GM10266 (cell line): ENCODE measurements at regions not wholly inside any gene's neighbourhood (a gene's known extent, or its start where the extent isn't known, plus 50 kb on each side); places are given as distances from the start of the nearest gene placed in this dataset.

ENCODE experiments used
- DNase-seq: peaks from one replicate; pipeline ENCODE4 v3.0.0; 2012; ENCODE audit errors: extremely low spot score
- TF ChIP-seq, protein P1 (sequence below): IDR thresholded peaks from 2 replicates; pipeline ENCODE4 v1.5.1; 2012; ENCODE audit warnings: mild to moderate bottlenecking, low read depth; ENCODE audit not compliant: control insufficient read depth, insufficient read depth; ENCODE audit errors: missing control alignments

DNA sequence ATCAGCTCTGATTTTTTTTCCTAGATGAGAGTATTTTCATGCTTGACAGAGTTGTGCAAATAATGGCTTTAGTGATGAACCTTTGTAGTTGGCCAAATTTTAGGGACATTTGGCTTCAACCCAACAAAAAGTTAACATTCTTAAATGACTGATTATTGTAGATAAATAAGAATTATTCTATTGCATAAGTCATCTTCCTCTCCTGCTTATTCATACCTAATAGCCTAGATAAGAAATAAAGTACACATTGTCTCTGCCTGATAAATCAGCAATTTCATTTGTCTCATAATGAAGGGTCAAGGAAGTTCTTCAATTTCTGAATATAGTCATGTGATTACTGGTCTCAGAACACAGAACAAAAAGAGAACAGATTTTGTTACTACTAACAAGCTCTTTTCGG lies 428.9 kb upstream of the IL12A start:
- no peak for DNase-seq
- TF ChIP-seq, protein P1, sequence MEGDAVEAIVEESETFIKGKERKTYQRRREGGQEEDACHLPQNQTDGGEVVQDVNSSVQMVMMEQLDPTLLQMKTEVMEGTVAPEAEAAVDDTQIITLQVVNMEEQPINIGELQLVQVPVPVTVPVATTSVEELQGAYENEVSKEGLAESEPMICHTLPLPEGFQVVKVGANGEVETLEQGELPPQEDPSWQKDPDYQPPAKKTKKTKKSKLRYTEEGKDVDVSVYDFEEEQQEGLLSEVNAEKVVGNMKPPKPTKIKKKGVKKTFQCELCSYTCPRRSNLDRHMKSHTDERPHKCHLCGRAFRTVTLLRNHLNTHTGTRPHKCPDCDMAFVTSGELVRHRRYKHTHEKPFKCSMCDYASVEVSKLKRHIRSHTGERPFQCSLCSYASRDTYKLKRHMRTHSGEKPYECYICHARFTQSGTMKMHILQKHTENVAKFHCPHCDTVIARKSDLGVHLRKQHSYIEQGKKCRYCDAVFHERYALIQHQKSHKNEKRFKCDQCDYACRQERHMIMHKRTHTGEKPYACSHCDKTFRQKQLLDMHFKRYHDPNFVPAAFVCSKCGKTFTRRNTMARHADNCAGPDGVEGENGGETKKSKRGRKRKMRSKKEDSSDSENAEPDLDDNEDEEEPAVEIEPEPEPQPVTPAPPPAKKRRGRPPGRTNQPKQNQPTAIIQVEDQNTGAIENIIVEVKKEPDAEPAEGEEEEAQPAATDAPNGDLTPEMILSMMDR, result no peak

DNA sequence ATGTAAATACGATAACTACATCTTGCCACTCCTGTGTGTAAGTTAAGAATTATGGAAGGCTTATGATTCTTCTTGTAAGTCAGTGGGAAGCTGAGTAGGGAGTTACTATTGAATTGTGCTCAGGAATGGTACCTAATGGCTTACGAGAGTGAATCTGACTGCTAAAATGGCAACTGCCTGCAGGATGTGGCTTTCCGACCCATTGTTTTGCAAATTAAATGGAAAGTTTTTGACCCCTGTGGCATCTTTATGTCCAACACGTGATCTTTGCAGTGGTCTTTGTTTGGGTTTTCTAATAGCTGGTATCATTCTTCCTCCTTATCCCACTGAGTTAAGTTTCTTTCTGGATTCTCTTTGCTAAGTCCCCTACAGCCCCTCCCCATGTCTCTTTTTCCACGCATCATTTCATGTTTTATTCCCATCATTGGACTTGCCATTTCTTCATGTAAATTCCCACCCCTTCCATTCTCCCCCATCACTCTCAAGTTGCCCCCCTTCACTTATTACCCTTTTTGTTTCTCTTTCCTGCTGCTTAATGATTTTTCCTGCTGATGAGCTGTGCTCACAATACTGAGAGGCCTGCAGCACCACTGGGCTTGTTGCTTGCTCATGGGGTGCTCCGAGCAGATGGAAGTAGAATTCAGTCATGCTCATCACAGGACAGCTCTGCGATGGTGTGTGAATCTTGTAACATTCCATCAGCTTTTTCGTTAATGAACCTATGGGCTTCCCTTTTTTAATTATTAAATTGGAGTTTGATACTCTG lies 428.2 kb upstream of the IL12A start:
- TF ChIP-seq, protein P1, result no peak
- DNase-seq, result no peak

DNA sequence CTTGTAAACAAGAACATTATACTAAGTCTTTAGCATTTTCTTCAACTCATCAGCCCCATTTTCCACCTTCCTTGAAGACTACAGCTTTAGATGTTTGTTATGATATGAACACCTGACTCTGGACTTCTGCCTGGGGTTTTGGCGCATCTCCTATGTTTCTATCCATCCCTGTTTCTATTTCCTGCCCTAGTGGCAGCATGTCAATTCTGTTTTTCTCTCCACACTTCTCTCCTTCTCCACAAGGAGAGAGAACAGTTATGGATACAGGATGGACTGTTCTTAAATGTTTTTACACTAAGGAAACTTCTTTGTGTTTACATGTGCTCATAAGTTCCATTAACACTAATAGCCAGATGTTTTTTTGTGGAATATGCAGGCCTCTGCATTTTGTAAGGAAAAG lies 423.3 kb upstream of the IL12A start:
- TF ChIP-seq, protein P1, result no peak
- no peak for DNase-seq

DNA sequence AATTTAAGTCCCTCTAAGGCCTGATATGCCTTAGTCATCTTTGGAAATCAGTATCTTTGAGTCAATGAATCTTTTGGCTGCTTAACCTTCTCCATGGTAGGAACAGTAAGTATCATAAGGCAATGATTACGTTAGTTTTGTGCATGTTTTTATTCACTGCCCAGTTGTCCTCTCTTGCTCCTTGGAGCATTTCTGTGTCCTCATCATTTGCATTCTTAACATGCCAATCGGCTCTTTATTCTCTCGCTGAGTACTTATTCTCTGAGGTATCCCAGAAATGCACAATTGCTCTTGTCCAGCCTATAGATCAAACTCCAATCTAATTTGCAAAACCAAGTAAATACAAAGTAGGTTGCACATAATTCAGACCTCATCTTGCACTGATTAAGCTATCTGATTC lies 405.0 kb upstream of the IL12A start:
- DNase-seq, result no peak

DNA sequence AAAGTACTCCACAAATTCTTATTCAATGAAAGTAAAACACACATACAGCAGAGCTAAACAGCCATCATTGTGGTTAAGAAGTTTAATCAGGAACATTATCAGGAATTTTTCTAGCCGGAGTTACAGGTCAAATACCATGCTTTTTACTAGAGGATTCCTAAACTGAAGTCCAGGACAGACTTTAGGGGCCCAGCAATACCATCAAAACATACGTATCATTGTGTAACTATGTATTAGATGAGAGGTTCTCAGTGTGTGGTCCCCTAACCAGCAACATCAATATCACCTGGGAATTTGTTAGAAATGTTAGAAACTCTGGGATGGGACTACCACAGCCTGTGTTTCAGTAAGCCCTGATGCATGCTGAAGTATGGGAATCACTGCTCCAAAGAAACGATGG lies 404.2 kb upstream of the IL12A start:
- DNase-seq, result no peak

More for the DNA sequence above, 405.0 kb upstream of the IL12A start:
- TF ChIP-seq, protein P1, result no peak

DNA sequence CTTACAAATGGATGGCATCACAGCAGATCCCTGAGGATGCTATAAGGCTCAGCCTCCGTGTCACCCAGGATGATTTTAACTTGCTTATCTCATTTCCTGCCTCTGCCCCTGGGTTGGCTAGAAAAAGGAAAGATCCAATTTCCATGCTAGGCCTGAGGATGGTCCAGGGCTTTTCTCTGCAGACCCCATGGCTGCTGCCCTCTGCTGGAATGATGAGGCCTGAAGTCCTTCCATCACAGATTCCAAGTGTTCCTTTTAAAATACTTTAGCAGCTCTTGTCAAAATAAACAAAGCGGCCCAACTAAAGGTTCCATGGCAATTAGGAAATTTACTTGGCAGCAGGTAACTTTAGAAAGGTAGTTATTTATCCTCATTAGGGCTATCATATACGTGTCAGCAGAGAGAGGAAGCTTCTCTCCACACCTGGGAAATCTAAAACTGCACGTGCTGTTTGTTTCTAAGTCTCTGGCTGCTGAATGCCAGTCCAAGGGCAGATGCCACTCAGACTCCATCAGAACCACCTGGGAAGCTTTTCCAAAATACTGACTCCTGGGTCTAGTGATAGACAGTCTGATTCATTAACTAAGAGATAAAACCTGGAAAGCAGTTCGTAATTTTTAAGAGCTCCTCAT lies 401.9 kb upstream of the IL12A start:
- TF ChIP-seq, protein P1, result no peak
- no peak for DNase-seq

More for the DNA sequence above, 404.2 kb upstream of the IL12A start:
- TF ChIP-seq, protein P1, result no peak
